NOMO-1 treated with dmso at 0.1 percent for 144 hours (cell line): ENCODE measurements at regions not wholly inside any gene's neighbourhood (a gene's known extent, or its start where the extent isn't known, plus 50 kb on each side); places are given as distances from the start of the nearest gene placed in this dataset.
"Not testable (repeated sequence)": the region's sequence is repeated elsewhere in the genome, so short reads cannot be mapped to it uniquely, and the experiment has no call there.

Source experiments
- DNase-seq: peaks from one replicate; lab custom pipeline; 2025; ENCODE audit not compliant: unreplicated experiment; lab: John Stamatoyannopoulos, UW

GRCh38 chr7:155227788-155228458 is 69.8 kb upstream of the INSIG1 start:
- DNase-seq: no peak

- DNase-seq: no peak
Observed at GRCh38 chr7:155228459-155228845, 69.2 kb upstream of the INSIG1 start.

GRCh38 chr7:155228894-155229293 is 68.8 kb upstream of the INSIG1 start:
- no peak for DNase-seq

GRCh38 chr7:155229548-155230168 is 68.0 kb upstream of the INSIG1 start:
- DNase-seq: no peak

DNA sequence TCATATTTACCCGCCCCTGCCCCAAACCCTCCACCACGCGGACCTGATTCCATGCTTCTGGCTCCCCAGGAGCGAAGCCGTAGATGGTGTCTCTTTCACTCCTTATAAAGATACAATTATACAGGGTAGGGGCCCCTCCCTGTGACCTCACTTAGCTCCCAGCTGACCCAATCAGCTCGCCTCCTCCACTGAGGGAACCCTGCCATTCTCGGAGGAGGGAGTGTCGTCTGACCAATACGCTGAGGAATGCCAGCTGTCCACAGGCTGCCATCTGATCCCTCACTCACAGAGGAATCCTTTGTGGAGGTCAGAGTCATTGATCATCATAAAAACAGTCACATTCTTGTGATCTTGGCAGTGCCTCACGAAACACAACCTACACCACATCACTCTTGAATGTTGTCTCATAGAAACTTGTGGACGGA is 67.5 kb upstream of the INSIG1 start:
- no peak for DNase-seq

DNA sequence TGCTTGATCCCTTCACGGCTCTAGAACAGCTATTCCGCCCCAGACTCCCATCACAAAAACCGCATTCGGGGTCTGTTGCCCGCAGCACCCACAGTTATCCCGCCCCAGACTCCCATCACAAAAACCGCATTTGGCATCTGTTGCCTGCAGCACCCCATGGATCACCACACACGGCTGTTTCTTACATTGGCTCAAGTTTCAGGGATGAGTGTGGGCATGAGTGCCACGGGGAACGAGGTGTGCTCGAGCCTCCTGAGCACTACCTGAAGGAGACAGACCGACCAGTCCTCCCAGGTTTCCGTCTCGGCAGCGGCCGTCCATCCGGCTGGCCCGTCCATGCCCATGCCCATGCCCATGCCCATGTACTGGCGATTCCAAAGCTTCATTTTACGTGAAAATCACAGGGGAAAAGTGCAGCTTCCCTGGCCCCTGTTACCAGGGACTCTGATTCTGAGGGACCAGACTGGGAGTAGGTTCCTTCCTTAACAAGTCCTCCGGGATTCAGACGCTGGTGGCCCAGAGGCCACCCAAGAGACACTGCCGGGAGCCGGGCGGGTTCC is 66.4 kb upstream of the INSIG1 start:
- no peak for DNase-seq

DNA sequence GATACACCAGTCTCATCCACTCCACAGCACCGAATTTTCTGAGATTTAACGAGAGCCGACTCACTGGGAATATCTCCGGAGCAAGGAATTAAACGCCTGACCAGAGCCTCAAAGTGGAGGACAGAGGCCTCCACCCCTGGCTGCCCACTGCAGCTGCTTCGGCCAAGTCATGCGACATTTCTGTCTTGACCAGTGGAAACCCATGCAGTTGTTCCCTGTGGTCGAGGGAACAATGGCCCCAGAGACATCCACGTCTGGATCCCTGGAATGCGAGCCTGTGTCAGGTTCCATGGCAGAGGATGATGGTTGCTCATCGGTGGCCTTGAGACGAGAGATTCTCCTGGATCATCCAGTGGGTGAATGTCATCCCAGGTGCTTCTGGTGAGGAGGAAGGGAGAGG is 65.7 kb upstream of the INSIG1 start:
- DNase-seq: no peak

- no peak for DNase-seq
Observed at GRCh38 chr7:155232911-155233310, 64.8 kb upstream of the INSIG1 start.

GRCh38 chr7:155233311-155234157 is 64.1 kb upstream of the INSIG1 start:
- no peak for DNase-seq

DNA sequence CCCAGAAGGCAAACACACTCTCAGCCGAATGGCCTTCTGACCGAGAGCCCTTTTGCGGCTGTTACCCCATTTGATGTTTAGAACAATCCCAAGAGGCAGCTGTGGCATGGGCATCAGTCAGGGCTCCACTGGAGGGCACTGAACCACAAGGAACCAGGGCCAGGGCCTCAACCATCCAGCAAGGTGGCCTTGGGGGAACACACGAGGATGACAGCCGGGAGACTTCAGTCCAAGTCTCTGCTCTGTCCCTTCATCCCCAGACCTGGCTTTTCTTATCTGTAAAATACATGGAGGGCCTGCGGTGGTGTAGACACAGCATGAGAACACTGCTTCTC is 63.6 kb upstream of the INSIG1 start:
- DNase-seq: no peak

DNA sequence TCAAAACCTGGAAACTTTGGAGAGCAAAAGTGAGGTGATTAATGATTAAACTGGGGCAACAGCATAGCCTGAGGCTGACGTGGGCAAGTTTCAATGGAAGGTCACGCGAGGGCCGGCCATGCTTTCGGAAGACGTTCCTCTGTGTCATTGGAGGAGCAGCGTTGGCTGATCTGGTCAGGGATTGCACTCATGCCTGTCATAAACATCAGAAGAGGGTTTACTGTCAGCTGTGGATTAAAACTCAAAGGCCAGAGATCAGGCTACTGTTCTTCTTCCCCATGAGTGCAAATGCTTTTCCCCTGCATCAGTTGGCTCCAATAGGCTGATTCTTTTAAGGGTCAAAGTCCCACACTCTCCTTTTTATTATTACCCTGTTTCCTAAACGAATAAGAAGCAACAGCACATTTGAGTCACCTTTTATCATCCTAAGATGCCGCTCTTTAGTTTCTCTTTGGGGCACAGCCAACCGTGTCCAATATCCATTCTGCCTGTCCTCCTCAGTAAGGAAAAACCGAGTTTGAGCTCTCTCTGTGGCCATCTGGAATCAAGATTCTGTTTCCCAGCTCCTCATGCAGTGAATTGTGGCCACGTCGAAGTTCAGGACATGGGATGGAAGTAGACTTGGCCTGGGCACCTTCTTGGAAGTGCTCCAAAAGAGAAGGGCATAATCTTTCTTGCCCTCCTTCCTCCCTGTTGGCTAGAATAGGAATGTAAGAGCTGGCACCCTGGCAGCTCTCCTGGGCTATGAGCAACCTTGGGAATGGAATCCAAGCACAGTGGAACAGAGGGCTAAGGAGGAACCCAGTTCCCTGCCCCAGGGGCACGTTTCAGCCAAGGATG is 62.5 kb upstream of the INSIG1 start:
- DNase-seq: no peak

GRCh38 chr7:155236386-155236785 is 61.3 kb upstream of the INSIG1 start:
- no peak for DNase-seq

DNA sequence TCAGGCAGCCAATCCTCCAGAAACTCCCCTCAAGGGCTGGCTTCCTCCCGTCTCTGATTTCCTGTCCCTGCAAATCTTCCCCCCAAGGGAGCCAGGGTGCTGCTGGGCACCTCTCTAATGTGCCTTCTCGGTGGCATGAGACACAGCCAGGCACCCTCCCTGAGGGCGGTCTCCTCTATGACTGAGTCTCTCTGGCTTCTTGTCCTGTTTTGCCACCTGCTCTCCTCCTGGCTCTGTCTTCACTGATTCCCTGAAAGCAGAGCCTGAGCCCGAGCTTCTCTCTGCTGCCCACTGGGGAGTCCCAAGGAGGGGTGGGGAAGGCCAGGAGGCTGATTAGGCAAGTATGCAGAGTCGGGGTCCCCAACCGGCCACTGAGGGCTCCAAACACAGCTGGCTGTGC is 60.4 kb upstream of the INSIG1 start:
- no peak for DNase-seq

DNA sequence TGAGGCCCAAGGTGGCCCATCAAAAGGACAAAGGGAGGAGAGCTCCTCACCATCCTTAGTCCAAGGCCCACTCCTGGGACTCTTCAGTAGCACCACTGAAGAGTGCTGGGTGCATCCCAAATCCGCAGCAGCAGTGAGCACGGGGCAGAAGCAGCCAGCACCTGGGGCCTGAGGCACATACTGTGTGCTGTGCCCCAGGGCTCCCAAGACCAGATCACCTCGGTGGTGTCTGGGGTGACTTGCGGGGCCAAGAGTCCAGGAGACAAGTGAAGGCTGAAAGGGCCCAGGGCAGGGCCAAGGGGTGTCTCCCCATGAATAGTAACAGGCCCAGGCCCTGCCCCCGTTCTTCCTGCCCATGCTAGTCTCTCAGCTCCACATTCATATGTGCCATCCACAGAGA is 59.9 kb upstream of the INSIG1 start:
- no peak for DNase-seq

DNA sequence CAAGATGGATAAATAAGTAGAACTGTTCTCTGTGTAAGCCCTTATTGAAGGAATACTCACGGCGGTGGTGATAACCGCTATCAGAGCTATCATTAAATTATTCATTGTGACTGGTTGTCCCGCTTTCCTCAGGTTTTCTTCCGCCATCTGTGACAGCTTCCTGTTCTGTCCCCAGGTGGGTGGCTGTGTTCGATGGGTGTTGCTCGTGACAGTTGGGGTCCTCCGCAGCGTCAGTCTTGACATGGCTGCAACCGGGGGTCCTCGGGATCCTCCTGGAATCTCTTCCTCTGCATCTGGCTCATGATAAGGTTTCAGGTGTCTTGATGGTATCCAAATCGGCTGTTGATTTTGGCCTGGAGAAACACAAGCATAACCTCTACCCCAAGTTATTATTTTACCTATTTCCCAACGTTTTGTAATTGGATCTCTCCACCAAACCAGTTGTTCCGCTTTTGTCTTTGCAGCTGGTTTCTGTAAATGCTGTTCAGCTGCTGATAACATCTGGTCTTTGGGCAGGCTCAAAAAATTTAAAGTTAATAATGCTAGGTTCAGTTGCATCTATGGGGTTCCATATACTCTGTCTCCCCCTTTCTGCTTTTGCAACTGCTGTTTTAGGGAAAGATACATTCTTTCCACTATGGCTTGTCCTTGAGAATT is 58.1 kb upstream of the INSIG1 start:
- not testable (repeated sequence) for DNase-seq

- DNase-seq: no peak
Observed at GRCh38 chr7:155244675-155245074, 53.0 kb upstream of the INSIG1 start.

DNA sequence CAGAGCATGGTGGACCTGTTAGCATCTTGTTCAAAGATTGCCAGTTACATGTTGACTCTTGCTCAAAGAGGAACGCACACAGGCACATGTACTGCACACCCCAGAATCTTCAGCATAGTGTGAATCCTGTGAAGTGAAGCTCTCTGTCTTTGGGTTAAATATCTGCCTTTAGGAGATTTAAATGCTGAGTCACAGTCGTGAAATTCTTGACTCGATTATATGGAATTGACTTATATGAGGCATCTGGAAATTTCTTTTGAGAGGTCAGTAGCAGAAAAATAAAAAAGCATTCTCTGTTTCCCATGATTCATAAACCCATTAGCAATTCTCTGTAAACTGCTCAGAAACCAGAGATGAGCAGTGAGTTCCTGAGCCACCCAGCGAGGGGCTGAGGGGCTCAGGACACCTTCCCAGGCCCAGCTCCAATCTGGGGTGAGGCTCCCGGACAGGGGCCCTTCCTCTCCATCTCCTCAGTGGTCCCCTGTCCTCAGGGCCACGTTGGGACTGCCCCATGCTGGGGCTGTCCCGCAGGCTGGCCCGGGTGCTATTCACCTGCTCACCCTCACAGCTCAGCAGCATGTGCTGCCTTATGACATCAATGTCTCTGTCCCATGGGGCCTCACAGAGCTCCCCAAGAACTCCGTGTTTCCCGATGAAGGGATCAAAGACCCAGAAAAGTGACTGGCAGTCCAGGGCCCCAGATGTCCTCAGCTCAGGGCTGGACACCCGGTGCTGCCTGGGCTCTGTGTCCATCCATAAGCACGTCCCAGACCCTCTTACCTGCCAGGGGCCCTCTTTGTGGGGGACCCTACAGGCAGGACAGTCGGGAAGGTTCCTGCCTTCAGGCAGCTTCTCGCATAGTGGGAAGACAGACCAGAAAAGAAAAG is 50.0 kb upstream of the INSIG1 start:
- no peak for DNase-seq
